NCI-H1694 treated with DMSO at 0.1 percent for 48 hours (cell line): ENCODE measurements at regions not wholly inside any gene's neighbourhood (a gene's known extent, or its start where the extent isn't known, plus 50 kb on each side); places are given as distances from the start of the nearest gene placed in this dataset.

Source experiments
- DNase-seq: peaks from one replicate; lab custom pipeline; 2025; lab: John Stamatoyannopoulos, UW

- DNase-seq, result no peak
Measured at GRCh38 chr2:12315224-12315623, 401.5 kb upstream of the TRIB2 start.

GRCh38 chr2:12316476-12316875 lies 400.3 kb upstream of the TRIB2 start:
- DNase-seq, result no peak

- no peak for DNase-seq
Measured at GRCh38 chr2:12317286-12317685, 399.4 kb upstream of the TRIB2 start.

GRCh38 chr2:12317814-12318426 lies 398.8 kb upstream of the TRIB2 start:
- no peak for DNase-seq

GRCh38 chr2:12318427-12319057 lies 398.2 kb upstream of the TRIB2 start:
- no peak for DNase-seq

DNA sequence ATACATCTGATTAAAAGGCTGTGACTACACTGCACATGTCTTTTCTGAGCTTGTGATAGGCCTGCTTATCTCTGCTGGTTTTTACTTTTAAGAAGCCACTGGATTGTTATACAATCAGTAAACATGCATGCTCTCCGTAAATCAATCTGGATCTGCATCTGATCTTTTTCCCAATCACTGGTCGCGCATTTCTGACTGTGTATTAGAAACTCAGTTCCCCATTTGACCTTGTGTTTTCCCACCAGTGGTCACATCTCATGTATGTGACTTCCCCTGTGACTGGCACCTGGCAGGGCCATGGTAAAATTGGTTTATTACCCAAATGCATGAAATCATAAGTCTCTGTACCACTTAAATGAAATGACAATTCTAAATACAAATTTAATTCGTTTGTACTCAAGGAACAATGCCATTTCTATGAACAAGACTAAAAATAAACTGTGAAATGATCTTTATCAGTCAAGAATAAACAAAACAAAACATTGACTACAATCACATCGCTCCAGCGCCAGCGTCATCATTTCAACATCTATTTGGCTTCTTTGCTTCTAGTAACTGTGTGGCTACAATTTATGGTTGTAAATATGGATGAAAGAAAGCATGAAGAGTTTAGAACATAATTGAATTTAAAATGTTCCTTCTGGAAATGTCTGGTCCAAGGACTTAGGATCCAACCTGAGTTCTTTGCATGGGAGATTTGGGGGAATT lies 396.6 kb upstream of the TRIB2 start:
- no peak for DNase-seq

GRCh38 chr2:12320991-12321641 lies 395.6 kb upstream of the TRIB2 start:
- no peak for DNase-seq

GRCh38 chr2:12321886-12322285 lies 394.9 kb upstream of the TRIB2 start:
- no peak for DNase-seq

GRCh38 chr2:12325806-12326205 lies 390.9 kb upstream of the TRIB2 start:
- DNase-seq, result no peak

GRCh38 chr2:12326449-12327190 lies 390.1 kb upstream of the TRIB2 start:
- DNase-seq, result no peak

DNA sequence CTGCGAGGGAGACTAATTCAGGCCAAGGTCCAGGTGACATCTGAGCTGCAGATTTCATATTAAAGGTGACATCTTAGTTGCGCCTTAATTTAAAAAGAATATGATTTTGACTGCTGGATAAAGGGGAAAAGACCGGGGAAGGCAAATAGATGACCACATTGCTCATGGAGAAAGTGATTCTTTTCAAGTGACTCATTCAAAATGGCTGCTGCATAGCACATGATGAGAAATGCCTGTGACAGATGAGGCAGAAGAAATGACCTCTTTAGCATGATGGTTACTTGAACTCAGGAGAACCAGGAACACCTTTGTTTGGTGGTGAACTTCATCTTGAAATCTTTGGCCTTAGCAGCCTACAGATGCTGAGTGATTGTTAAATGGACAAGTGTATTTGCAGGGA lies 385.8 kb upstream of the TRIB2 start:
- DNase-seq, result no peak

DNA sequence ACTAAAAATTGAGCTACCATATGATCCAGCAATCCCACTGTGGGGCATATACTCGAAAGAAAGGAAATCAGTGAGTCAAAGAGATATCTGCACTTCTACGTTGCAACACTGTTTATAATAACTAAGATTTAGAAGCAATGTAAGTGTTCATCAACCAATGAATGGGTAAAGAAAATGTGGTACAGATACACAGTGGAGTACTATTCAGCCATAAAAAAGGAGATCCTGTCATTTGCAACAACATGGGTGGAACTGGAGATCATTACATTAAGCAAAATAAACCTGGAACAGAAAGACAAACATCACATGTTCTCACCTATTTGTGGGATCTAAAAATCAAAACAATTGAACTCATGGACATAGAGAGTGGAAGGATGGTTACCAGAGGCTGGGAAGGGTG lies 385.0 kb upstream of the TRIB2 start:
- no peak for DNase-seq

DNA sequence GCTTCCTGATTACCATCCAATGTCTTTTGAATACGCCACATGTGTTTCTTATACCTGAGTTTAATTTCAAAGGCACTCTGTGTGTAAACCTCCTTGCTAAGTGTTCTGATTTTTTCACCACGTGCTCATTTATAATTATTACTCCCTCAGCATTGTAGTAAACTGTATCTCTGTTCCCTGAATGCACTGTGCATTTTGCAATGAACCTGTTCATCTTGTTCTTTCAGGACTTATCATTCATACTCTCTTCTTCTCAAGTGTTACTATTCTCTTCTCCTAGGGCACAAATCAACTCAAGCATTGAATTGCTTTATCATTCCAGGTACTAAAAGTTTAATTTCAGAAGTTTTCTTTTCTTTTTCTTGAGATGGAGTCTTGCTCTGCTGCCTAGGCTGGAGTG lies 383.4 kb upstream of the TRIB2 start:
- no peak for DNase-seq

- DNase-seq, result no peak
Measured at GRCh38 chr2:12334412-12334966, 382.2 kb upstream of the TRIB2 start.

- DNase-seq, result no peak
Measured at GRCh38 chr2:12335131-12335530, 381.6 kb upstream of the TRIB2 start.

DNA sequence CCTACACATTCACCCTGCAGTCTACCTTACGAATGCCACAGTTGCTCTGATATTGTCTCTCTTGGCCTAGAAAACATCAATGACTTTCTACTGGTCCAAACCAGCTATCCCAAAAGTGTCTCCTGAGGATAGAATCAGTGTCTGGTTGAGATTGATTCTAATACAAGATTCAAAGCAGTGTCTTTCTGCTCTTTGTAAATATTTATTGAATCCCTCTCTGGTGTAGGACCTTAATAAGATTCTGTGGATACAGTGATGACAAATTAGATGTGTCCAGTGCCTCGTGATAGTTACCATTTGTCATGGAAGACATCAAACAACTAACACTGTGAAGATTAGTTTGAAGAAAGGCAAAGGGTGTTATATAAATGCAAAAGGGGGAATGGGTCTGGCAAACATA lies 380.7 kb upstream of the TRIB2 start:
- no peak for DNase-seq

- no peak for DNase-seq
Measured at GRCh38 chr2:12338946-12339697, 377.6 kb upstream of the TRIB2 start.

GRCh38 chr2:12340164-12340563 lies 376.6 kb upstream of the TRIB2 start:
- DNase-seq, result no peak

GRCh38 chr2:12341215-12341614 lies 375.5 kb upstream of the TRIB2 start:
- DNase-seq, result no peak

DNA sequence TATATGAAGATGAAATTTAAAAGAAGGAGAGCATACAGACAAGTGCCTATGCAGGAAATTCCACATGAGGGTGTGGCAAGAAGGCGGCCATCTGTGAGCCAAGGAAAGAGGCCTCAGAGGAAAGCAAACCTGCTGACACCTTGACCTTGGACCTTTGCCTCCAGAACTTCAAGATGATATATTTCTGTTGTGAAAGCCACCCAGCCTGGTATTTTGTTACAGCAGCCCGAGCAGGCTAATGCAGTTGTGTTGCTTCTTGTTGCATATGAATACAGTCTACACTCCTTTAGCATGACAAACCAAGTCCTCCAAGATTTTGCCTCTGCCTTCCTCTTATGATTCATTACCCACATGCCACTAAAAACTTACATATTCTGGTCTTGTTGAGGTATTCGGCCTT lies 374.8 kb upstream of the TRIB2 start:
- no peak for DNase-seq

DNA sequence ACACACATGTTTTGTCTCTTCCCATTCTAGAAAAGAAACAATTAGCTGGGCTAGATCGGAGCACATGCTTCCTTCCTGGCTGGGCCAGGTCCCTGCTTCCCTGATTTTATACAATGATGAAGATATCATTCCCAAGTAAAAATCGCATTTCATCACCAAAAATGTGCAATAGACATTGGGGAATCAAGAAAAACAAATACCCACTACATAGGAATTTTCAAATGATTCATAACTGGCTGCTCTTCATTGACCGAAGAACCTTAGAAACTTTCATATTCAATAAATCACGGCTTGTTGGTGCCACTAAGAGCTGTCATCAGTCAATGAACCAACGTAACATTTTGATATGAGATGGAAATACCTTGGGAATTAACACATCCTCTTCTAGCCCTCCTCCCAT lies 373.6 kb upstream of the TRIB2 start:
- no peak for DNase-seq
